PC-3 (cell line): ENCODE measurements at regions not wholly inside any gene's neighbourhood (a gene's known extent, or its start where the extent isn't known, plus 50 kb on each side); places are given as distances from the start of the nearest gene placed in this dataset.

Experiments used
- EZH2 ChIP-seq: fragments of 300-600 bp; sonication (generic); IDR thresholded peaks from one replicate; pipeline ENCODE4 v1.6.1; 2017; ENCODE audit warnings: antibody characterized with exemption, mild to moderate bottlenecking, low read length; ENCODE audit not compliant: unreplicated experiment
- TF ChIP-seq, protein P1 (sequence below): fragments of 300-600 bp; sonication (generic); conservative IDR thresholded peaks from 2 replicates; pipeline ENCODE4 v1.5.1; 2017; ENCODE audit warnings: antibody characterized with exemption, low read depth, mild to moderate bottlenecking, low read length

DNA sequence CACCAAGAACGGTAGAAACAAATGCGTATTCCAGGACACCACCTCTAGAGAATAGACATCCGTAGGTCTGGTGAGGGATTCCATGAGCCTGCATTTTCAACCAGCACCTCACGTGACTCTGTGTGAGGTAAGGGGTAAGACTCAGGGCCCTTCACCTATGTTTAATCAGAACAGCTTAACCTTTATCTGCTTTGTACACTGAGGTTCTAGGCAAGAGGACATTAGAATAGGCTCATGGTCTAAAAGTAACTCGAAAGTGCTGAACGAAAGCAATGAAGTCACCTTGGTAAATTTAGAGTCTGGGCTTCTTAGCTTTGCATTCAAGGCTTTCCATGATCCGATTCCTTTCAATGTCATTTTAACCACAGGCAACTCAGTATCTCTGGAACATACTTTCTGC, 270.5 kb upstream of the CADM1 start:
- TF ChIP-seq, protein P1, sequence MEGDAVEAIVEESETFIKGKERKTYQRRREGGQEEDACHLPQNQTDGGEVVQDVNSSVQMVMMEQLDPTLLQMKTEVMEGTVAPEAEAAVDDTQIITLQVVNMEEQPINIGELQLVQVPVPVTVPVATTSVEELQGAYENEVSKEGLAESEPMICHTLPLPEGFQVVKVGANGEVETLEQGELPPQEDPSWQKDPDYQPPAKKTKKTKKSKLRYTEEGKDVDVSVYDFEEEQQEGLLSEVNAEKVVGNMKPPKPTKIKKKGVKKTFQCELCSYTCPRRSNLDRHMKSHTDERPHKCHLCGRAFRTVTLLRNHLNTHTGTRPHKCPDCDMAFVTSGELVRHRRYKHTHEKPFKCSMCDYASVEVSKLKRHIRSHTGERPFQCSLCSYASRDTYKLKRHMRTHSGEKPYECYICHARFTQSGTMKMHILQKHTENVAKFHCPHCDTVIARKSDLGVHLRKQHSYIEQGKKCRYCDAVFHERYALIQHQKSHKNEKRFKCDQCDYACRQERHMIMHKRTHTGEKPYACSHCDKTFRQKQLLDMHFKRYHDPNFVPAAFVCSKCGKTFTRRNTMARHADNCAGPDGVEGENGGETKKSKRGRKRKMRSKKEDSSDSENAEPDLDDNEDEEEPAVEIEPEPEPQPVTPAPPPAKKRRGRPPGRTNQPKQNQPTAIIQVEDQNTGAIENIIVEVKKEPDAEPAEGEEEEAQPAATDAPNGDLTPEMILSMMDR = no peak
- no peak for TF ChIP-seq EZH2
